HEK293 (cell line): ENCODE measurements at regions not wholly inside any gene's neighbourhood (a gene's known extent, or its start where the extent isn't known, plus 50 kb on each side); places are given as distances from the start of the nearest gene placed in this dataset.
A peak's percentile ranks its signal among the peaks of the same experiment; 100 is the strongest.
"Not testable (repeated sequence)": the region's sequence is repeated elsewhere in the genome, so short reads cannot be mapped to it uniquely, and the experiment has no call there.

Experiments used
- CTCF ChIA-PET: fragments of 350-600 bp; formaldehyde crosslinking; extraction: SDS; loops from one replicate; lab custom pipeline; 2021; ENCODE audit warnings: antibody characterized with exemption; lab: Yijun Ruan, JAX
- POLR2A ChIA-PET: fragments of 300-600 bp; formaldehyde crosslinking; extraction: SDS; loops from one replicate; lab custom pipeline; 2020; ENCODE audit warnings: antibody characterized with exemption, inconsistent platforms; lab: Yijun Ruan, JAX
- H3K27ac ChIP-seq: fragments of 200-500 bp; sonication (Bioruptor generic); 2 replicates; pipeline ENCODE4 v1.5.1; 2014; ENCODE audit warnings: low read depth, low read length, control low read depth, inconsistent platforms; ENCODE audit errors: extremely low read depth
- H3K36me3 ChIP-seq, 2 experiments: fragments of 200-500 bp in 1 of 2; sonication (Bioruptor generic) in 1 of 2; 1 replicate in 1 of 2; 2 replicates in 1 of 2; pipeline ENCODE4 v1.5.1; 2014 to 2017; ENCODE audit warnings: inconsistent platforms in 2 of 2, low read length in 2 of 2; ENCODE audit not compliant: control insufficient read depth in 2 of 2, insufficient read depth in 1 of 2
- H3K4me1 ChIP-seq: fragments of 200-500 bp; sonication (Bioruptor generic); 2 replicates; pipeline ENCODE4 v1.5.1; 2014; ENCODE audit warnings: mild to moderate bottlenecking, low read length, inconsistent platforms; ENCODE audit not compliant: control insufficient read depth, insufficient read depth
- H3K4me3 ChIP-seq: 2 replicates; pipeline ENCODE4 v1.5.1; 2011; ENCODE audit warnings: low read depth, mild to moderate bottlenecking, control low read depth, low read length, moderate library complexity
- H3K9me3 ChIP-seq: fragments of 200-500 bp; sonication (Bioruptor generic); 2 replicates; pipeline ENCODE4 v1.5.1; 2014; ENCODE audit warnings: low read depth, low read length, inconsistent platforms; ENCODE audit not compliant: control insufficient read depth, insufficient read depth
- HOXC10 ChIP-seq: sonication (generic); formaldehyde crosslinking; IDR thresholded peaks from 2 replicates; pipeline ENCODE4 v1.8.1; 2023; ENCODE audit warnings: mild to moderate bottlenecking, missing genetic modification reagents
- KLF1 ChIP-seq: fragments of 450-650 bp; formaldehyde crosslinking; IDR thresholded peaks from 2 replicates; pipeline ENCODE4 v1.5.1; 2016; ENCODE audit warnings: missing biosample characterization, missing genetic modification characterization
- SP7 ChIP-seq: fragments of 450-650 bp; formaldehyde crosslinking; IDR thresholded peaks from 2 replicates; pipeline ENCODE4 v1.5.1; 2016; ENCODE audit warnings: missing biosample characterization, missing genetic modification characterization
- YY2 ChIP-seq: fragments of 450-650 bp; formaldehyde crosslinking; IDR thresholded peaks from 2 replicates; pipeline ENCODE4 v1.5.1; 2016; ENCODE audit warnings: missing biosample characterization, missing genetic modification characterization
- ZFP3 ChIP-seq: fragments of 450-650 bp; formaldehyde crosslinking; IDR thresholded peaks from 2 replicates; pipeline ENCODE4 v1.5.1; 2016; ENCODE audit warnings: low read depth, missing biosample characterization, missing genetic modification characterization
- ZNF114 ChIP-seq: fragments of 450-650 bp; formaldehyde crosslinking; IDR thresholded peaks from 2 replicates; pipeline ENCODE4 v1.5.0; 2017; ENCODE audit warnings: missing biosample characterization, missing genetic modification characterization
- ZNF138 ChIP-seq: fragments of 450-650 bp; formaldehyde crosslinking; IDR thresholded peaks from 2 replicates; pipeline ENCODE4 v1.5.1; 2016; ENCODE audit warnings: missing biosample characterization, missing genetic modification characterization, borderline replicate concordance
- ZNF146 ChIP-seq: fragments of 450-650 bp; formaldehyde crosslinking; IDR thresholded peaks from 2 replicates; pipeline ENCODE4 v1.5.1; 2016; ENCODE audit warnings: missing biosample characterization, missing genetic modification characterization
- ZNF174 ChIP-seq: fragments of 450-650 bp; formaldehyde crosslinking; IDR thresholded peaks from 2 replicates; pipeline ENCODE4 v1.5.0; 2017; ENCODE audit warnings: missing biosample characterization, mild to moderate bottlenecking, missing genetic modification characterization
- ZNF274 ChIP-seq, 2 experiments: fragments of 200-500 bp in 1 of 2; fragments of 450-650 bp in 1 of 2; sonication (Bioruptor generic) in 1 of 2; formaldehyde crosslinking in 1 of 2; IDR thresholded peaks; 2 replicates each; pipeline versions ENCODE4 v1.5.1 to v1.6.1; 2014 to 2016; ENCODE audit warnings: borderline replicate concordance in 1 of 2, inconsistent platforms in 1 of 2, low read length in 1 of 2, missing biosample characterization in 1 of 2, missing genetic modification characterization in 1 of 2
- ZNF302 ChIP-seq: fragments of 450-650 bp; formaldehyde crosslinking; IDR thresholded peaks from 2 replicates; pipeline ENCODE4 v1.5.1; 2016; ENCODE audit warnings: missing biosample characterization, missing genetic modification characterization, low read depth
- ZNF341 ChIP-seq: fragments of 450-650 bp; formaldehyde crosslinking; IDR thresholded peaks from 2 replicates; pipeline ENCODE4; 2016; ENCODE audit warnings: low read depth, missing biosample characterization, missing genetic modification characterization
- ZNF404 ChIP-seq: fragments of 450-650 bp; formaldehyde crosslinking; IDR thresholded peaks from 2 replicates; pipeline ENCODE4 v1.5.1; 2017; ENCODE audit warnings: missing biosample characterization, missing genetic modification characterization
- ZNF501 ChIP-seq: fragments of 450-650 bp; formaldehyde crosslinking; IDR thresholded peaks from 2 replicates; pipeline ENCODE4 v1.5.1; 2016; ENCODE audit warnings: missing biosample characterization, missing genetic modification characterization
- ZNF529 ChIP-seq: fragments of 450-650 bp; formaldehyde crosslinking; IDR thresholded peaks from 2 replicates; pipeline ENCODE4 v1.5.1; 2017; ENCODE audit warnings: missing genetic modification characterization, missing biosample characterization; ENCODE audit not compliant: insufficient replicate concordance
- ZNF654 ChIP-seq: fragments of 450-650 bp; formaldehyde crosslinking; IDR thresholded peaks from 2 replicates; pipeline ENCODE4 v1.5.1; 2016; ENCODE audit warnings: low read depth, missing biosample characterization, missing genetic modification characterization
- ZSCAN16 ChIP-seq: fragments of 450-650 bp; formaldehyde crosslinking; IDR thresholded peaks from 2 replicates; pipeline ENCODE4 v1.5.1; 2016; ENCODE audit warnings: missing biosample characterization, missing genetic modification characterization
- TF ChIP-seq, protein P1 (sequence below): fragments of 450-650 bp; formaldehyde crosslinking; IDR thresholded peaks from 2 replicates; pipeline ENCODE4 v1.5.1; 2016; ENCODE audit warnings: missing biosample characterization, missing genetic modification characterization
- TF ChIP-seq, protein P2 (sequence below): fragments of 450-650 bp; formaldehyde crosslinking; IDR thresholded peaks from 2 replicates; pipeline ENCODE4 v1.5.1; 2016; ENCODE audit warnings: missing biosample characterization, missing genetic modification characterization
- TF ChIP-seq, protein P3 (sequence below): fragments of 450-650 bp; formaldehyde crosslinking; IDR thresholded peaks from 2 replicates; pipeline ENCODE4 v1.5.0; 2017; ENCODE audit warnings: missing biosample characterization, missing genetic modification characterization, borderline replicate concordance
- TF ChIP-seq, protein P4 (sequence below): fragments of 450-650 bp; formaldehyde crosslinking; IDR thresholded peaks from 2 replicates; pipeline ENCODE4 v1.5.1; 2016; ENCODE audit warnings: missing biosample characterization, missing genetic modification characterization
- TF ChIP-seq, protein P5 (sequence below): fragments of 450-650 bp; formaldehyde crosslinking; IDR thresholded peaks from 2 replicates; pipeline ENCODE4 v1.5.1; 2016; ENCODE audit warnings: missing biosample characterization, missing genetic modification characterization

DNA sequence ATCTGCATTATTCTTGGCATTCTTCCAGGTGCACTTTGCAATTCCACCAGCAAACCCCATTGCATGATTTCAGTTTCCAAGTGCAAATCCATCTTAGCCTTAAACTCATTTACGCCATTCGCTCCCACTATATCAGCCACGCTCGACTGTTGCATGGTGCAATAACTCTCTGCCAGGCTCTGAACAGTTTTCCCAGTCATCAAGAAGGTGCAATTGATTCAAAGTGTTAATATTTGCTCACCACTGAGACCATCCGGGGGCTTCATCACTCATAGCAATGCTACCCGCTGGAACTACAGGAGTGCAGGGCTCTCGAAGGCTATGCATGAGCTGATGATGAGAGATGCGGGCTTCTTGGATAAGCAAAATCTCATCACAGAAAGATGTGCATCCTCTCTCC is 488.2 kb downstream of the OMA1 start (continued):
- TF ChIP-seq ZNF501 (tag by site-specific recombination): no peak

DNA sequence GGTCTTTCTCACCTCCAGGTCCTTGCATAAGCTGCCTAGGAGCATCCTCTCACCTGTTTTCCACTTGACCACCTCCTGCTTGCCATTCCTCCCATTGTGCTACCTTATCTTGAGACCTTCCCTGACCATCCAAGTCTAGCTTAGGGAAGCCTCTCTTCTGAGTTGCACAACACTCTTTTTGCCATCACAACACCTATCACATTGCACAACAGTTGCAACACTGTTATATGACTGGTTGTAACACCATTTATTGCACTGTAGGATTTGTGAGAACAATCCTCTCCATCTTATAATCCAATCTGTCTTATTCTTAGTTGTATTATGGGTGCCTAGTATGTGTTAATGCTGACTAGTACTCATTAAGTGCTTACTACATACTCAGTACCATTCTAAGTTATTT is 488.7 kb downstream of the OMA1 start:
- no peak for TF ChIP-seq ZNF529
- no peak for TF ChIP-seq ZFP3 (tag by site-specific recombination)
- no peak for TF ChIP-seq SP7 (tag by site-specific recombination)
- no peak for TF ChIP-seq ZNF138
- no peak for TF ChIP-seq YY2 (tag by site-specific recombination)
- TF ChIP-seq, protein P1, sequence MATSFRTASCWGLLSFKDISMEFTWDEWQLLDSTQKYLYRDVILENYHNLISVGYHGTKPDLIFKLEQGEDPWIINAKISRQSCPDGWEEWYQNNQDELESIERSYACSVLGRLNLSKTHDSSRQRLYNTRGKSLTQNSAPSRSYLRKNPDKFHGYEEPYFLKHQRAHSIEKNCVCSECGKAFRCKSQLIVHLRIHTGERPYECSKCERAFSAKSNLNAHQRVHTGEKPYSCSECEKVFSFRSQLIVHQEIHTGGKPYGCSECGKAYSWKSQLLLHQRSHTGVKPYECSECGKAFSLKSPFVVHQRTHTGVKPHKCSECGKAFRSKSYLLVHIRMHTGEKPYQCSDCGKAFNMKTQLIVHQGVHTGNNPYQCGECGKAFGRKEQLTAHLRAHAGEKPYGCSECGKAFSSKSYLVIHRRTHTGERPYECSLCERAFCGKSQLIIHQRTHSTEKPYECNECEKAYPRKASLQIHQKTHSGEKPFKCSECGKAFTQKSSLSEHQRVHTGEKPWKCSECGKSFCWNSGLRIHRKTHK (tag by site-specific recombination): no peak
- no peak for TF ChIP-seq ZNF114 (tag by site-specific recombination)
- TF ChIP-seq, protein P2, sequence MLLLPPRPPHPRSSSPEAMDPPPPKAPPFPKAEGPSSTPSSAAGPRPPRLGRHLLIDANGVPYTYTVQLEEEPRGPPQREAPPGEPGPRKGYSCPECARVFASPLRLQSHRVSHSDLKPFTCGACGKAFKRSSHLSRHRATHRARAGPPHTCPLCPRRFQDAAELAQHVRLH (tag by site-specific recombination): no peak
- TF ChIP-seq HOXC10 (CRISPR knock-in tag): no peak
- TF ChIP-seq ZSCAN16: no peak
- TF ChIP-seq ZNF174: no peak
- no peaks in the 10 kb centered on the region for H3K9me3 ChIP-seq
- no peaks in the 10 kb centered on the region for H3K36me3 ChIP-seq
- CTCF ChIA-PET: interaction anchor here (0.7 kb wide), 1 partner anchor 26 kb away, joined by 3 read pairs; no protein-coding TSS in a partner anchor
- no peak overlapping the region for H3K4me3 ChIP-seq
- POLR2A ChIA-PET: no interaction called here
- no peaks in the 10 kb centered on the region for H3K4me1 ChIP-seq
- no peak overlapping the region for H3K27ac ChIP-seq

DNA sequence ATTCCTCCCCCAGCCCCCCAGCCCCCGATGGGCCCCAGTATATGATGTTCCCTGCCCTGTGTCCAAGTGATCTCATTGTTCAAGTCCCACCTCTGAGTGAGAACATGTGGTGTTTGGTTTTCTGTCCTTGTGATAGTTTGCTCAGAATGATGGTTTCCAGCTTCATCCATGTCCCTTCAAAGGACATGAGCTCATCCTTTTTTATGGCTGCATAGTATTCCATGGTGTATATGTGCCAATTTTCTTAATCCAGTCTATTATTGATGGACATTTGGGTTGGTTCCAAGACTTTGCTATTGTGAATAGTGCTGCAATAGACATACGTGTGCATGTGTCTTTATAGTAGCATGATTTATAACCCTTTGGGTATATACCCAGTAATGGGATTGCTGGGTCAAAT is 495.3 kb downstream of the OMA1 start:
- peak; percentile 57 for TF ChIP-seq ZNF146 (tag by site-specific recombination)
- H3K4me1 ChIP-seq, H3K4me3 ChIP-seq, H3K36me3 ChIP-seq, CTCF ChIA-PET, H3K9me3 ChIP-seq, H3K27ac ChIP-seq: not testable (repeated sequence)
- POLR2A ChIA-PET: interaction anchor here (0.5 kb wide), 1 partner anchor 1219 kb away, joined by 10 read pairs; no protein-coding TSS in a partner anchor

DNA sequence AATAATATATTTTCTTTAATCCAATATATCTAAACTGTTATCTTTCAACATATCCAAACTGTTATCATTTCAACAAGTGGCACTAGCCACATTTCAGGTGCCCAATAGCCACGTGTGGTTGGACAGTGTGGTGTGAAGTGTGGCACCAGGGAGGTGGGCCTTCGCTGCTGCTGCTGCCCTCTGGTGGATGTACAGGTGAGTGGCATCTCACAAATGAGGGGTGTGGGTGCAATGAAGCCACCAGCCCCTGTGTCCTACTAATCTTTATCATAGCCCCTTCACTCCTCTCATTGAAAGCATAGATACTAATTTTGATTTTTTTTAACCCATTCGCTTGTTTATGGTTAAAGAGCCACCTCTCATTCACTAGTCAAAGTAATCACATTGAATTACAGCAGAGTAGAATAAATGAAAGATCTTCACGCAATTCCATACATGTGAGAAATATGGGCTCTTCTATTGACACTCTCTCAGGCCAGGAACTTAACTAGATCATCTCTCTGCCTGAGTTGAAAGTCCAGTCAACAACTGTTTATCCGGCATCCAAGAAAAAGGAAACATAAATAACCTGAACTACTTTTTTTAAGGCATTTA is 499.2 kb downstream of the OMA1 start:
- Histone ChIP-seq H3K27ac (no peak overlapping the region), H3K4me1 (no peaks in the 10 kb centered on the region), H3K4me3 (no peak overlapping the region), H3K9me3 (no peaks in the 10 kb centered on the region), H3K36me3 (no peaks in the 10 kb centered on the region)
- TF ChIP-seq ZNF654 (peak; percentile 49), ZNF274 (IDR thresholded peaks at IDR 0.05; ENCODE audit: low read length) (no peak), ZNF274 (tag by site-specific recombination; IDR thresholded peaks at IDR 0.05; ENCODE audit: borderline replicate concordance) (no peak), KLF1 (tag by site-specific recombination) (no peak), ZSCAN16 (no peak), ZNF341 (tag by site-specific recombination) (peak; percentile 64), ZNF302 (tag by site-specific recombination) (no peak), ZNF404 (tag by site-specific recombination) (no peak)
- TF ChIP-seq, protein P3, sequence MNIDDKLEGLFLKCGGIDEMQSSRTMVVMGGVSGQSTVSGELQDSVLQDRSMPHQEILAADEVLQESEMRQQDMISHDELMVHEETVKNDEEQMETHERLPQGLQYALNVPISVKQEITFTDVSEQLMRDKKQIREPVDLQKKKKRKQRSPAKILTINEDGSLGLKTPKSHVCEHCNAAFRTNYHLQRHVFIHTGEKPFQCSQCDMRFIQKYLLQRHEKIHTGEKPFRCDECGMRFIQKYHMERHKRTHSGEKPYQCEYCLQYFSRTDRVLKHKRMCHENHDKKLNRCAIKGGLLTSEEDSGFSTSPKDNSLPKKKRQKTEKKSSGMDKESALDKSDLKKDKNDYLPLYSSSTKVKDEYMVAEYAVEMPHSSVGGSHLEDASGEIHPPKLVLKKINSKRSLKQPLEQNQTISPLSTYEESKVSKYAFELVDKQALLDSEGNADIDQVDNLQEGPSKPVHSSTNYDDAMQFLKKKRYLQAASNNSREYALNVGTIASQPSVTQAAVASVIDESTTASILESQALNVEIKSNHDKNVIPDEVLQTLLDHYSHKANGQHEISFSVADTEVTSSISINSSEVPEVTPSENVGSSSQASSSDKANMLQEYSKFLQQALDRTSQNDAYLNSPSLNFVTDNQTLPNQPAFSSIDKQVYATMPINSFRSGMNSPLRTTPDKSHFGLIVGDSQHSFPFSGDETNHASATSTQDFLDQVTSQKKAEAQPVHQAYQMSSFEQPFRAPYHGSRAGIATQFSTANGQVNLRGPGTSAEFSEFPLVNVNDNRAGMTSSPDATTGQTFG (tag by site-specific recombination): no peak
- TF ChIP-seq, protein P4, sequence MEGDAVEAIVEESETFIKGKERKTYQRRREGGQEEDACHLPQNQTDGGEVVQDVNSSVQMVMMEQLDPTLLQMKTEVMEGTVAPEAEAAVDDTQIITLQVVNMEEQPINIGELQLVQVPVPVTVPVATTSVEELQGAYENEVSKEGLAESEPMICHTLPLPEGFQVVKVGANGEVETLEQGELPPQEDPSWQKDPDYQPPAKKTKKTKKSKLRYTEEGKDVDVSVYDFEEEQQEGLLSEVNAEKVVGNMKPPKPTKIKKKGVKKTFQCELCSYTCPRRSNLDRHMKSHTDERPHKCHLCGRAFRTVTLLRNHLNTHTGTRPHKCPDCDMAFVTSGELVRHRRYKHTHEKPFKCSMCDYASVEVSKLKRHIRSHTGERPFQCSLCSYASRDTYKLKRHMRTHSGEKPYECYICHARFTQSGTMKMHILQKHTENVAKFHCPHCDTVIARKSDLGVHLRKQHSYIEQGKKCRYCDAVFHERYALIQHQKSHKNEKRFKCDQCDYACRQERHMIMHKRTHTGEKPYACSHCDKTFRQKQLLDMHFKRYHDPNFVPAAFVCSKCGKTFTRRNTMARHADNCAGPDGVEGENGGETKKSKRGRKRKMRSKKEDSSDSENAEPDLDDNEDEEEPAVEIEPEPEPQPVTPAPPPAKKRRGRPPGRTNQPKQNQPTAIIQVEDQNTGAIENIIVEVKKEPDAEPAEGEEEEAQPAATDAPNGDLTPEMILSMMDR: peak; percentile 42
- TF ChIP-seq, protein P5, sequence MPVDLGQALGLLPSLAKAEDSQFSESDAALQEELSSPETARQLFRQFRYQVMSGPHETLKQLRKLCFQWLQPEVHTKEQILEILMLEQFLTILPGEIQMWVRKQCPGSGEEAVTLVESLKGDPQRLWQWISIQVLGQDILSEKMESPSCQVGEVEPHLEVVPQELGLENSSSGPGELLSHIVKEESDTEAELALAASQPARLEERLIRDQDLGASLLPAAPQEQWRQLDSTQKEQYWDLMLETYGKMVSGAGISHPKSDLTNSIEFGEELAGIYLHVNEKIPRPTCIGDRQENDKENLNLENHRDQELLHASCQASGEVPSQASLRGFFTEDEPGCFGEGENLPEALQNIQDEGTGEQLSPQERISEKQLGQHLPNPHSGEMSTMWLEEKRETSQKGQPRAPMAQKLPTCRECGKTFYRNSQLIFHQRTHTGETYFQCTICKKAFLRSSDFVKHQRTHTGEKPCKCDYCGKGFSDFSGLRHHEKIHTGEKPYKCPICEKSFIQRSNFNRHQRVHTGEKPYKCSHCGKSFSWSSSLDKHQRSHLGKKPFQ (tag by site-specific recombination): peak; percentile 93
- POLR2A ChIA-PET: no interaction called here
- CTCF ChIA-PET: interaction anchor here (0.7 to 1.5 kb wide), 5 partner anchors 9 to 1215 kb away, joined by 3 to 6 read pairs (median 3); no protein-coding TSS in a partner anchor
